ENCODE measurements at regions not wholly inside any gene's neighbourhood (a gene's known extent, or its start where the extent isn't known, plus 50 kb on each side); places are given as distances from the start of the nearest gene placed in this dataset.

- H3K4me1 ChIP-seq (ENCODE audit: control insufficient read depth, insufficient read depth, low read length): peaks cover 8% of the 10 kb centered on the region
- intact Hi-C loops (cut with DNase I): no loop called here
- H3K4me3 ChIP-seq (ENCODE audit: low read length): no peak overlapping the region
- DNase-seq: no peak
- no peaks in the 10 kb centered on the region for H3K27me3 ChIP-seq (ENCODE audit: control insufficient read depth, insufficient read depth)
- no peak overlapping the region for H3K27ac ChIP-seq (ENCODE audit: low read length)
- H3K9me3 ChIP-seq (ENCODE audit: control insufficient read depth, low read length): no peaks in the 10 kb centered on the region
- 69% methylated on average over 3 of the region's 3 CpGs for WGBS
- ATAC-seq: no peak
Measured at GRCh38 chr1:30819244-30819571, 61.6 kb upstream of the LAPTM5 start.

DNA sequence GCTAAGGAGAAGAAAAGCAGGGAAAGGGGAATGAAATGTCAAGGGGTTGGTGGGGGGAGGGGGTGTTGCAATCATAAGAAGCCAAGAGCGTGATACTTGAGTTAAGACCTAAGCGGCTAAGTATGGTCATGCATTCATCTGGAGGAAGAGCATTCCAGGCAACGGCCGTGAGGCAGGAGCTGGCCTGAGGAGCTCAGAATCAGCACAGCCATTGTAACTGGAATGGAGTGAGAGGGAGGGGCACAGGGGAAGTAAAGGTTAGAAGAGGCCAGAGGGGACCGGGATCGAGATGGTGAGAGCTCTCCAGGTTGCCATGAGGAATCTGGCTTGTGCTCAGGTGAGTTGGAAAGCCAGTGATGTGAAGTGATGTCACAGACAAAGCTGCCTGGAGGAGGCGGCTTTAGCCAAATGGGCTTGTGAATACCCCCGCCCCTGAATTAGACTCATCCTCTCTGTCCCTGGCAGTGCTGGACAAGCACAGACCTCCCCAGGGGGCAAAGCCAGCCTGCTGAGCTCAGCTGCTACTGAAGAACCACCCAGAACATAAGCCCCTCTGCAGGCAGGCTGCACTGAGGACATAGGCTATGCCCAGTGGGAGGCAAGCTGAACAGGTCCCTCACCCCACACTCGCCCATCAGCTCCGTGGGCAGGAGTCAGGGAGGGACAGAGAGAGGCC is 61.1 kb upstream of the LAPTM5 start:
- peaks cover 8% of the 10 kb centered on the region for H3K4me1 ChIP-seq (ENCODE audit: control insufficient read depth, insufficient read depth, low read length)
- intact Hi-C loops (cut with DNase I): no loop called here
- H3K4me3 ChIP-seq (ENCODE audit: low read length): no peak overlapping the region
- ATAC-seq (no peak), DNase-seq (no peak)
- H3K27me3 ChIP-seq (ENCODE audit: control insufficient read depth, insufficient read depth): no peaks in the 10 kb centered on the region
- no peak overlapping the region for H3K27ac ChIP-seq (ENCODE audit: low read length)
- 66% methylated on average over 10 of the region's 10 CpGs for WGBS
- H3K9me3 ChIP-seq (ENCODE audit: control insufficient read depth, low read length): no peaks in the 10 kb centered on the region

DNA sequence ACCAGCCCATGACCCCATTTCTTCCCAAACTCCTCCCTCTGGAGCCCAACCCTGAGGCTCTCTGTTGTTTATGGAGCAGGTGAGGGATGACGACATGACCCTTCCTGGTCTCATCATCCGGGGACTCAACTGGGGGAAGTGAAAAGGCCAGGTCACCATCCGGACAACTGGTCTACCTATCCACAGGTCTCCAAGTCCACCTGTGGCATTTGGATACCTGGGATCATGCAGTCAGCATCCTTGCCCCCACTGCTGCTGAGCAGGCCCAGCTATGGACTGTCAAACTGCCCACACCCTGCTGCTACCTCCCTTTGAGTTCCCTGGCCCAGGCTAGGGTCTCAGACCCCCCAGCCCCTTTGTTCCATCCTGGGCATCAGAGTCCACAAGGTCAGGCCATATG is 60.0 kb upstream of the LAPTM5 start:
- Histone ChIP-seq H3K27me3 (ENCODE audit: control insufficient read depth, insufficient read depth) (no peaks in the 10 kb centered on the region), H3K27ac (ENCODE audit: low read length) (no peak overlapping the region), H3K9me3 (ENCODE audit: control insufficient read depth, low read length) (no peaks in the 10 kb centered on the region), H3K4me1 (ENCODE audit: control insufficient read depth, insufficient read depth, low read length) (no peaks in the 10 kb centered on the region), H3K4me3 (ENCODE audit: low read length) (no peak overlapping the region)
- WGBS: 89% methylated on average over 3 of the region's 3 CpGs
- DNase-seq (no peak), ATAC-seq (no peak)
- intact Hi-C loops (cut with DNase I): no loop called here

GRCh38 chr1:30817077-30817438 is 59.5 kb upstream of the LAPTM5 start:
- WGBS: 40% methylated on average over 5 of the region's 5 CpGs
- no peak overlapping the region for H3K4me3 ChIP-seq (ENCODE audit: low read length)
- DNase-seq: no peak
- no peak for ATAC-seq
- H3K27ac ChIP-seq (ENCODE audit: low read length): no peak overlapping the region
- intact Hi-C loops (cut with DNase I): no loop called here
- no peaks in the 10 kb centered on the region for H3K9me3 ChIP-seq (ENCODE audit: control insufficient read depth, low read length)
- H3K27me3 ChIP-seq (ENCODE audit: control insufficient read depth, insufficient read depth): no peaks in the 10 kb centered on the region
- H3K4me1 ChIP-seq (ENCODE audit: control insufficient read depth, insufficient read depth, low read length): no peaks in the 10 kb centered on the region

DNA sequence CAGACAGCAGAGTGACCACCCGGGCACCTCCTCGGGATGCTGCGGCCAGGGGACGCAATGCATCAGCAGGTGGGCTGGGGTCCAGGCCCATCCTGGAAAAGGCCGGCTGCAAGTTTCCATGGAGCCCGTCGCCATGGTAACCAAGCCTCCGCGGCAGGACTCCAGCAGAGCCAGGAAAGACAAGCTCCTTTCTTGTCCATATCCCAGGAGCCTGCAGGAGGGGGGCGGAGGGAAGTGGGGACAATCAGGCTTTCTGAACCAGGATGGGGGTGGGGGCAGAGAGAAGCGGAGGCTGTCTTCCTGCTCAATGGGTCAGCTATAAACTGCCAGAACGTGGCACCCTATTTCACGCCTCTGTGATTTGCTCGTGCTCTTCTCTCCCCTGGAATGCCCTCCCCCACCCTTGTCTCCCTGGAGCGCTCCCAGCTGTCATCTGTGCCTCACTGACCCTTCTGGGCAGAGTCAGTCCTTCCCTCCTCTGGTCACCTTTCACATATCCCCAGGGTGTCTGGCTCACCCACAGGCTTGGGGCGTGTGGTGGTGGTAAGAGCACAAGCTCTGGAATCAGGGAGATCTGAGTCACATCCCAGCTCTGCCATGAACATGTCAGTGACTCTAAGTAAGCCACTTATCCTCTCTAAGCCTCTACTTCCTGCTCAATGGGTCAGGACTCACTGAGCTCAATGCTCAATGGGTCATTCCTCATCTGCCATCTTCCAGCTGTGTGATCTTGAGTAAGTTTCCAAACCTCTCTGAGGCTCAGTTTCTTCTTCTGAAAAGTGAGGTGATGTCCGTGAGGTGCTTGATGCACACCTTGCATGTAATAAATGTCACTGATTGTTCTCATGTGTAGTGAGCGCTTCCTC is 58.9 kb upstream of the LAPTM5 start:
- Histone ChIP-seq H3K27me3 (ENCODE audit: control insufficient read depth, insufficient read depth) (no peaks in the 10 kb centered on the region), H3K9me3 (ENCODE audit: control insufficient read depth, low read length) (no peaks in the 10 kb centered on the region), H3K4me3 (ENCODE audit: low read length) (no peak overlapping the region), H3K27ac (ENCODE audit: low read length) (no peak overlapping the region), H3K4me1 (ENCODE audit: control insufficient read depth, insufficient read depth, low read length) (no peaks in the 10 kb centered on the region)
- WGBS: 18% methylated on average over 18 of the region's 18 CpGs
- intact Hi-C loops (cut with DNase I): no loop called here
- peak; percentile 36 to 79 for ATAC-seq
- DNase-seq: peak; percentile 72 to 84 (median 80)

DNA sequence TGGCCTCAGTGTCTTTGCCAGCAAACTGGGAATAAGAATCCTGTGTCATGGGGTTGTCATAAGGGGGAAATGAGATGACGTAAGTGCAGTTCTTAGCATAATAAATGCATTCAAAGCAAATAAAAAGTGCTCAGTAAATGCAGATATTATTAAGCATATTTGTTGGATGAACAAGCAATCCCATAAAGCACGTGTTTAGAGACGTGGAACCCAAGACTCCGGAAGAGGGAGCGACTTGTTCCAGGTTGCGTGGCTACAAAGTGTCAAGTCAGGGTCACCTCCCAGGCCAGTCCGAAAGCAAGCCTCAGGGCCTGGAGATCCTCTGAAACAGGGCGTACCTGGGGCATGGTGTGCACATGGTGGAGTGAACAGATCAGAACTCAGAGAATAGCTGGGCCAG is 58.0 kb upstream of the LAPTM5 start:
- no peaks in the 10 kb centered on the region for H3K4me1 ChIP-seq (ENCODE audit: control insufficient read depth, insufficient read depth, low read length)

GRCh38 chr1:30814292-30814691 is 56.7 kb upstream of the LAPTM5 start:
- Histone ChIP-seq H3K27ac (ENCODE audit: low read length) (no peak overlapping the region), H3K9me3 (ENCODE audit: control insufficient read depth, low read length) (no peaks in the 10 kb centered on the region), H3K27me3 (ENCODE audit: control insufficient read depth, insufficient read depth) (no peaks in the 10 kb centered on the region), H3K4me3 (ENCODE audit: low read length) (no peak overlapping the region), H3K4me1 (ENCODE audit: control insufficient read depth, insufficient read depth, low read length) (peaks cover 4% of the 10 kb centered on the region)
- intact Hi-C loops (cut with DNase I): no loop called here
- ATAC-seq: no peak
- DNase-seq: no peak

More for the DNA sequence above, 58.0 kb upstream of the LAPTM5 start:
- Histone ChIP-seq H3K27ac (ENCODE audit: low read length) (no peak overlapping the region), H3K4me3 (ENCODE audit: low read length) (no peak overlapping the region), H3K27me3 (ENCODE audit: control insufficient read depth, insufficient read depth) (no peaks in the 10 kb centered on the region), H3K9me3 (ENCODE audit: control insufficient read depth, low read length) (no peaks in the 10 kb centered on the region)
- no peak for DNase-seq
- intact Hi-C loops (cut with DNase I): no loop called here
- WGBS: 90% methylated on average over 8 of the region's 8 CpGs
- ATAC-seq: no peak

DNA sequence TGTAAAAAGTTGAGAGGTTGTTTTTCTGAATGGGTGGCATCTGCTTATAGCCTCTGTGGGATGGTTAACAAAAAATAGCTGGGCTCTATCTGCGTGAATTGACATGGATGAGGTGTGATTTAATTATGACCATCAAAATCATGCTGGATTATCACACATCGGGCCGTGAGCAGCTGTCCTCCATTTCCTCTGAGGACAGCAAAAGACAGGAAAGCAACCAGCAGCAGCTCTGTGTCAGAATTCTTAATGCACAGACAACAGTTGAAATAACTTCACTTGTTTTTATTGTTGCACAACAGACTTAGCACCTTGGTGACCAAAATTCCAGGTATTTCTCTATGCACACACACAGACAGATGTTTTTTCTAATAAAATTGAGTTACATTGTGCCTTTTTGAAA is 54.5 kb upstream of the LAPTM5 start:
- 41% methylated on average over 3 of the region's 3 CpGs for WGBS
- Histone ChIP-seq H3K4me1 (ENCODE audit: control insufficient read depth, insufficient read depth, low read length) (peaks cover 4% of the 10 kb centered on the region), H3K9me3 (ENCODE audit: control insufficient read depth, low read length) (no peaks in the 10 kb centered on the region), H3K27ac (ENCODE audit: low read length) (no peak overlapping the region), H3K4me3 (ENCODE audit: low read length) (no peak overlapping the region), H3K27me3 (ENCODE audit: control insufficient read depth, insufficient read depth) (no peaks in the 10 kb centered on the region)
- intact Hi-C loops (cut with DNase I): no loop called here
- ATAC-seq (no peak), DNase-seq (no peak)

- no peak for DNase-seq
- Histone ChIP-seq H3K4me3 (ENCODE audit: low read length) (no peak overlapping the region), H3K9me3 (ENCODE audit: control insufficient read depth, low read length) (no peaks in the 10 kb centered on the region), H3K27ac (ENCODE audit: low read length) (no peak overlapping the region), H3K27me3 (ENCODE audit: control insufficient read depth, insufficient read depth) (no peaks in the 10 kb centered on the region), H3K4me1 (ENCODE audit: control insufficient read depth, insufficient read depth, low read length) (peaks cover 4% of the 10 kb centered on the region)
- no peak for ATAC-seq
- intact Hi-C loops (cut with DNase I): no loop called here
Measured at GRCh38 chr1:30811187-30811586, 53.6 kb upstream of the LAPTM5 start.

- H3K27ac ChIP-seq (ENCODE audit: low read length): no peak overlapping the region
Measured at GRCh38 chr1:30810416-30811080, 53.0 kb upstream of the LAPTM5 start.

GRCh38 chr1:30809514-30810263 is 52.1 kb upstream of the LAPTM5 start:
- DNase-seq (no peak), ATAC-seq (peak; percentile 44 to 62)
- Histone ChIP-seq H3K27me3 (ENCODE audit: control insufficient read depth, insufficient read depth) (no peaks in the 10 kb centered on the region), H3K4me1 (ENCODE audit: control insufficient read depth, insufficient read depth, low read length) (peaks cover 4% of the 10 kb centered on the region), H3K9me3 (ENCODE audit: control insufficient read depth, low read length) (no peaks in the 10 kb centered on the region), H3K27ac (ENCODE audit: low read length) (peak overlapping the region; percentile 57), H3K4me3 (ENCODE audit: low read length) (no peak overlapping the region)
- 38% methylated on average over 14 of the region's 14 CpGs for WGBS
- intact Hi-C loops (cut with DNase I): no loop called here

More at GRCh38 chr1:30810416-30811080, 53.0 kb upstream of the LAPTM5 start:
- no peaks in the 10 kb centered on the region for H3K27me3 ChIP-seq (ENCODE audit: control insufficient read depth, insufficient read depth)
- no peak for DNase-seq
- WGBS: 84% methylated on average over 12 of the region's 12 CpGs
- H3K9me3 ChIP-seq (ENCODE audit: control insufficient read depth, low read length): no peaks in the 10 kb centered on the region
- peaks cover 4% of the 10 kb centered on the region for H3K4me1 ChIP-seq (ENCODE audit: control insufficient read depth, insufficient read depth, low read length)
- intact Hi-C loops (cut with DNase I): no loop called here
- no peak for ATAC-seq
- no peak overlapping the region for H3K4me3 ChIP-seq (ENCODE audit: low read length)

Data from right cardiac atrium (tissue), 5 donors.